KMS-11 (cell line): ENCODE measurements at regions not wholly inside any gene's neighbourhood (a gene's known extent, or its start where the extent isn't known, plus 50 kb on each side); places are given as distances from the start of the nearest gene placed in this dataset.

ENCODE experiments used
- H2AFZ ChIP-seq: fragments of 200-600 bp; sonication (generic); 2 replicates; pipeline ENCODE4 v1.6.1; 2016; ENCODE audit warnings: antibody characterized with exemption, mixed run types, low read depth
- H3K27ac ChIP-seq: fragments of 200-600 bp; sonication (generic); 2 replicates; pipeline ENCODE4 v1.6.1; 2016; ENCODE audit warnings: mild to moderate bottlenecking, mixed run types
- H3K27me3 ChIP-seq: fragments of 200-600 bp; sonication (generic); 2 replicates; pipeline ENCODE4 v1.6.1; 2017; ENCODE audit warnings: mild to moderate bottlenecking, low read depth, mixed run types, moderate library complexity; ENCODE audit not compliant: insufficient read depth
- H3K36me3 ChIP-seq: fragments of 200-600 bp; sonication (generic); 2 replicates; pipeline ENCODE4 v1.6.1; 2017; ENCODE audit warnings: mild to moderate bottlenecking, mixed run types; ENCODE audit not compliant: insufficient read depth
- H3K4me1 ChIP-seq: fragments of 200-600 bp; sonication (generic); 2 replicates; pipeline ENCODE4 v1.6.1; 2016; ENCODE audit warnings: mild to moderate bottlenecking, low read depth, mixed run types; ENCODE audit not compliant: poor library complexity, severe bottlenecking
- H3K4me2 ChIP-seq: fragments of 200-600 bp; sonication (generic); 2 replicates; pipeline ENCODE4 v1.7.0; 2016; ENCODE audit warnings: mild to moderate bottlenecking, mixed run types
- H3K4me3 ChIP-seq: fragments of 200-600 bp; sonication (generic); IDR thresholded peaks from 2 replicates; pipeline ENCODE4 v1.6.1; 2017; ENCODE audit warnings: low read depth, low read length, mixed read lengths; ENCODE audit not compliant: insufficient read depth
- H3K79me2 ChIP-seq: fragments of 200-600 bp; sonication (generic); 2 replicates; pipeline ENCODE4 v1.6.1; 2016; ENCODE audit warnings: low read depth, mixed run types; ENCODE audit not compliant: insufficient read depth
- H3K9ac ChIP-seq: fragments of 200-600 bp; sonication (generic); 2 replicates; pipeline ENCODE4 v1.6.1; 2016; ENCODE audit warnings: mild to moderate bottlenecking, mixed run types
- H4K20me1 ChIP-seq: fragments of 200-600 bp; sonication (generic); 2 replicates; pipeline ENCODE4 v1.6.1; 2016; ENCODE audit warnings: mild to moderate bottlenecking, mixed run types; ENCODE audit not compliant: insufficient read depth
- TF ChIP-seq, protein P1 (sequence below): fragments of 200-600 bp; sonication (generic); conservative IDR thresholded peaks from 2 replicates; pipeline ENCODE4 v1.6.1; 2017; ENCODE audit warnings: low read depth, mild to moderate bottlenecking, antibody characterized with exemption, low read length, moderate library complexity, mixed read lengths

GRCh38 chr2:210901326-210901725 is 344.9 kb downstream of the CPS1 start:
- H3K27ac ChIP-seq: no peak overlapping the region
- H3K36me3 ChIP-seq: no peaks in the 10 kb centered on the region
- H2AFZ ChIP-seq: no peak overlapping the region
- no peak overlapping the region for H3K9ac ChIP-seq
- H3K4me3 ChIP-seq: no peak overlapping the region
- no peaks in the 10 kb centered on the region for H3K27me3 ChIP-seq
- no peaks in the 10 kb centered on the region for H4K20me1 ChIP-seq
- TF ChIP-seq, protein P1, sequence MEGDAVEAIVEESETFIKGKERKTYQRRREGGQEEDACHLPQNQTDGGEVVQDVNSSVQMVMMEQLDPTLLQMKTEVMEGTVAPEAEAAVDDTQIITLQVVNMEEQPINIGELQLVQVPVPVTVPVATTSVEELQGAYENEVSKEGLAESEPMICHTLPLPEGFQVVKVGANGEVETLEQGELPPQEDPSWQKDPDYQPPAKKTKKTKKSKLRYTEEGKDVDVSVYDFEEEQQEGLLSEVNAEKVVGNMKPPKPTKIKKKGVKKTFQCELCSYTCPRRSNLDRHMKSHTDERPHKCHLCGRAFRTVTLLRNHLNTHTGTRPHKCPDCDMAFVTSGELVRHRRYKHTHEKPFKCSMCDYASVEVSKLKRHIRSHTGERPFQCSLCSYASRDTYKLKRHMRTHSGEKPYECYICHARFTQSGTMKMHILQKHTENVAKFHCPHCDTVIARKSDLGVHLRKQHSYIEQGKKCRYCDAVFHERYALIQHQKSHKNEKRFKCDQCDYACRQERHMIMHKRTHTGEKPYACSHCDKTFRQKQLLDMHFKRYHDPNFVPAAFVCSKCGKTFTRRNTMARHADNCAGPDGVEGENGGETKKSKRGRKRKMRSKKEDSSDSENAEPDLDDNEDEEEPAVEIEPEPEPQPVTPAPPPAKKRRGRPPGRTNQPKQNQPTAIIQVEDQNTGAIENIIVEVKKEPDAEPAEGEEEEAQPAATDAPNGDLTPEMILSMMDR: no peak
- no peaks in the 10 kb centered on the region for H3K79me2 ChIP-seq
- H3K4me1 ChIP-seq: no peaks in the 10 kb centered on the region
- H3K4me2 ChIP-seq: no peak overlapping the region

DNA sequence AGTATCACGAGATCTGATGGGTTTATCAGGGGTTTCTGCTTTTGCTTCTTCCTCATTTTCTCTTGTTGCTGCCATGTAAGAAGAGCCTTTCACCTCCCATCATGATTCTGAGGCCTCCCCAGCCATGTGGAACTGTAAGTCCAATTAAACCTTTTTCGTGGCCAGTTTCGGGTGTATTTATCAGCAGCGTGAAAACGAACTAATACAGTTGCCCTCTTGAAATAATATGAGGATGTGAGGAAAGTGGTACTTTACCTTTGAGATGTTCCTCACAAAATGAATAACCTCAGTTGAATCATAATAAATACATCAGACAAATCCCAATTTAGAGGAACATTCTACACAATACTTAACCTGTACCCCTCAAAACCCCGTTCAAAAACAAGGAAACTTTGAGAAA is 356.4 kb downstream of the CPS1 start:
- Histone ChIP-seq H3K4me2 (no peak overlapping the region), H2AFZ (no peak overlapping the region), H3K27ac (no peak overlapping the region), H3K9ac (no peak overlapping the region), H3K36me3 (no peaks in the 10 kb centered on the region), H3K4me3 (no peak overlapping the region), H4K20me1 (no peaks in the 10 kb centered on the region), H3K27me3 (no peaks in the 10 kb centered on the region), H3K4me1 (no peaks in the 10 kb centered on the region), H3K79me2 (no peaks in the 10 kb centered on the region)
- TF ChIP-seq, protein P1: no peak

- Histone ChIP-seq H3K4me1 (no peaks in the 10 kb centered on the region), H3K36me3 (no peaks in the 10 kb centered on the region), H3K27me3 (no peaks in the 10 kb centered on the region), H3K9ac (no peak overlapping the region), H3K4me2 (no peak overlapping the region), H4K20me1 (no peaks in the 10 kb centered on the region), H3K4me3 (no peak overlapping the region), H3K27ac (no peak overlapping the region), H3K79me2 (no peaks in the 10 kb centered on the region), H2AFZ (no peak overlapping the region)
- TF ChIP-seq, protein P1: no peak
These were observed 357.1 kb downstream of the CPS1 start for GRCh38 chr2:210913461-210913860.

- H4K20me1 ChIP-seq: no peaks in the 10 kb centered on the region
- no peaks in the 10 kb centered on the region for H3K4me1 ChIP-seq
- H2AFZ ChIP-seq: no peak overlapping the region
- no peaks in the 10 kb centered on the region for H3K79me2 ChIP-seq
- H3K4me2 ChIP-seq: no peak overlapping the region
- H3K36me3 ChIP-seq: no peaks in the 10 kb centered on the region
- H3K4me3 ChIP-seq: no peak overlapping the region
- no peak overlapping the region for H3K9ac ChIP-seq
- no peaks in the 10 kb centered on the region for H3K27me3 ChIP-seq
- no peak overlapping the region for H3K27ac ChIP-seq
- TF ChIP-seq, protein P1: no peak
These were observed 359.5 kb downstream of the CPS1 start for GRCh38 chr2:210915912-210916311.
